ENCODE measurements at regions not wholly inside any gene's neighbourhood (a gene's known extent, or its start where the extent isn't known, plus 50 kb on each side); places are given as distances from the start of the nearest gene placed in this dataset.
"Not testable (repeated sequence)": the region's sequence is repeated elsewhere in the genome, so short reads cannot be mapped to it uniquely, and the experiment has no call there.

DNA sequence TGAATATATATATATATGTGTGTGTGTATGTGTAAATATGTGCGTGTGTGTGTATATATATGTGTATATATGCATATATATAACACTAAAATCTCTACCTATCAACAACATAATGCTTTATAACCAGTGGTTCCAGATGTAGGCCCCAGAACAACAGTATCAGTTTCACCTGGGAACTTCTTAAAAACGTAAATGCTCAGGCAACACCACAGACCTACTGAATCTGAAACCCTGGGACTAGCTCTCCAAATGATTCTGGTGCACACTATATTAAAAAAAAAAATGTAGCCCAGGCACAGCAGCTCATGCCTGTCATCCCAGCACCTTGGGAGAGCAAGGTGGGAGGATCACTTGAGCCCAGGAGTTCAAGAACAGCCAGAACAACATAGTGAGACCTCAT, 67.1 kb upstream of the ZSCAN2 start:
- TF ChIP-seq, protein P1, sequence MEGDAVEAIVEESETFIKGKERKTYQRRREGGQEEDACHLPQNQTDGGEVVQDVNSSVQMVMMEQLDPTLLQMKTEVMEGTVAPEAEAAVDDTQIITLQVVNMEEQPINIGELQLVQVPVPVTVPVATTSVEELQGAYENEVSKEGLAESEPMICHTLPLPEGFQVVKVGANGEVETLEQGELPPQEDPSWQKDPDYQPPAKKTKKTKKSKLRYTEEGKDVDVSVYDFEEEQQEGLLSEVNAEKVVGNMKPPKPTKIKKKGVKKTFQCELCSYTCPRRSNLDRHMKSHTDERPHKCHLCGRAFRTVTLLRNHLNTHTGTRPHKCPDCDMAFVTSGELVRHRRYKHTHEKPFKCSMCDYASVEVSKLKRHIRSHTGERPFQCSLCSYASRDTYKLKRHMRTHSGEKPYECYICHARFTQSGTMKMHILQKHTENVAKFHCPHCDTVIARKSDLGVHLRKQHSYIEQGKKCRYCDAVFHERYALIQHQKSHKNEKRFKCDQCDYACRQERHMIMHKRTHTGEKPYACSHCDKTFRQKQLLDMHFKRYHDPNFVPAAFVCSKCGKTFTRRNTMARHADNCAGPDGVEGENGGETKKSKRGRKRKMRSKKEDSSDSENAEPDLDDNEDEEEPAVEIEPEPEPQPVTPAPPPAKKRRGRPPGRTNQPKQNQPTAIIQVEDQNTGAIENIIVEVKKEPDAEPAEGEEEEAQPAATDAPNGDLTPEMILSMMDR (conservative IDR thresholded peaks at IDR 0.05): not testable (repeated sequence)
- TF ChIP-seq EZH2 (IDR thresholded peaks at IDR 0.05; ENCODE audit: low read depth): not testable (repeated sequence)
